ENCODE measurements at regions not wholly inside any gene's neighbourhood (a gene's known extent, or its start where the extent isn't known, plus 50 kb on each side); places are given as distances from the start of the nearest gene placed in this dataset.

DNA sequence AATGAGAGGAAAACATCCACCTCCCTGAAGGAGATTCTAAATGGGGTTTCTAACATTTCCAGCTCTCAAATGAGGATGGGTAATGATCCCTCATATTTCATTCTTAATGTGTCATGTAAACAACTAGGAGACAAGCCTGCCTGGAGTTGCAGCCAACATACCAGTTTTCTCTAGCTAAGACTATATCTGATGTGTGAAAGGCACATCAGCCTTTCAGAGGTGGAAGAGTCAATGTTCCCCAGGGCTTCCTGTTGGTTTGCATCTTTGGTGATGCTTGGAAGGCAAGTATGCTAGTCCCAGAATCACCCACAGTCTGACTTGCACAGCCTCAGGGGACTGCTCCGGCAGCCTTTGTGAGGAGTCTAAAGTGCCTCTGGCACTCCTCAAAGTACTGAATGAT is 921.2 kb downstream of the SQOR start:
- H3K4me3 ChIP-seq = no peak overlapping the region
- ATAC-seq (no peak), DNase-seq (no peak)
- WGBS, 2 donors = 76 to 90% methylated on average over 1 of the region's 1 CpG
- peaks cover 0 to 9% (median 0%) of the 10 kb centered on the region in 11 donors for H3K9me3 ChIP-seq
- no peaks in the 10 kb centered on the region for H3K4me1 ChIP-seq
- TF ChIP-seq, protein P1, sequence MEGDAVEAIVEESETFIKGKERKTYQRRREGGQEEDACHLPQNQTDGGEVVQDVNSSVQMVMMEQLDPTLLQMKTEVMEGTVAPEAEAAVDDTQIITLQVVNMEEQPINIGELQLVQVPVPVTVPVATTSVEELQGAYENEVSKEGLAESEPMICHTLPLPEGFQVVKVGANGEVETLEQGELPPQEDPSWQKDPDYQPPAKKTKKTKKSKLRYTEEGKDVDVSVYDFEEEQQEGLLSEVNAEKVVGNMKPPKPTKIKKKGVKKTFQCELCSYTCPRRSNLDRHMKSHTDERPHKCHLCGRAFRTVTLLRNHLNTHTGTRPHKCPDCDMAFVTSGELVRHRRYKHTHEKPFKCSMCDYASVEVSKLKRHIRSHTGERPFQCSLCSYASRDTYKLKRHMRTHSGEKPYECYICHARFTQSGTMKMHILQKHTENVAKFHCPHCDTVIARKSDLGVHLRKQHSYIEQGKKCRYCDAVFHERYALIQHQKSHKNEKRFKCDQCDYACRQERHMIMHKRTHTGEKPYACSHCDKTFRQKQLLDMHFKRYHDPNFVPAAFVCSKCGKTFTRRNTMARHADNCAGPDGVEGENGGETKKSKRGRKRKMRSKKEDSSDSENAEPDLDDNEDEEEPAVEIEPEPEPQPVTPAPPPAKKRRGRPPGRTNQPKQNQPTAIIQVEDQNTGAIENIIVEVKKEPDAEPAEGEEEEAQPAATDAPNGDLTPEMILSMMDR (IDR thresholded peaks at IDR 0.05) = no peak
- no peaks in the 10 kb centered on the region for H3K36me3 ChIP-seq
- no peaks in the 10 kb centered on the region for H3K27me3 ChIP-seq
- intact Hi-C loops (cut with DNase I) = no loop called here
- no peak overlapping the region for H3K27ac ChIP-seq

GRCh38 chr15:46556559-46557379 is 921.9 kb downstream of the SQOR start:
- ATAC-seq (no peak), DNase-seq (no peak)
- intact Hi-C loops (cut with DNase I) = no loop called here
- Histone ChIP-seq H3K36me3 (no peaks in the 10 kb centered on the region), H3K27me3 (no peaks in the 10 kb centered on the region), H3K4me3 (no peak overlapping the region), H3K4me1 (no peaks in the 10 kb centered on the region), H3K27ac (no peak overlapping the region), H3K9me3 (peaks cover 0 to 9% (median 0%) of the 10 kb centered on the region in 11 donors)
- TF ChIP-seq, protein P1 (IDR thresholded peaks at IDR 0.05) = no peak
- WGBS, 2 donors = 78 to 79% methylated on average over 5 of the region's 5 CpGs

DNA sequence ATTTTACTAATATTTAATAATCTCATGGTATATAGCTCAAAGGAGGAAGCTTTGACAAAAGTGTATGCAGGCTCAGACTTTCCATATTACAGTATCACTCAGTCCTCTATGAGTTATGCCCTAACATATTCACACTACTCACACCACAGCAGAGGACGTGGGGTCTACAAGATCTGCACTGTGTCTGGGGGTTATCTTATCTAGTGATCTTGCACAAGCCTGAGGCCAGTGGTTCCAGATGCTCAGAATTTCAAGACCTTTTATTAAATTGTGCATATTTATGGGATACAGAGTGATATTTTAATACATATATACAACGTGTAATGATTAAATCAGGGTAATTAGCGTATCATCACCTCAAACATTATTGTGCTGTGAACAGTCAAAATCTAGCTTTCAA is 933.1 kb downstream of the SQOR start:
- TF ChIP-seq, protein P1 (IDR thresholded peaks at IDR 0.05) = no peak
- ATAC-seq (no peak), DNase-seq (no peak)
- Histone ChIP-seq H3K4me3 (no peak overlapping the region), H3K4me1 (no peaks in the 10 kb centered on the region), H3K27me3 (no peaks in the 10 kb centered on the region), H3K9me3 (peaks cover 0 to 12% (median 0%) of the 10 kb centered on the region in 11 donors), H3K36me3 (no peaks in the 10 kb centered on the region), H3K27ac (no peak overlapping the region)
- 74 to 77% methylated on average over 3 of the region's 3 CpGs for WGBS, 2 donors
- intact Hi-C loops (cut with DNase I) = no loop called here

DNA sequence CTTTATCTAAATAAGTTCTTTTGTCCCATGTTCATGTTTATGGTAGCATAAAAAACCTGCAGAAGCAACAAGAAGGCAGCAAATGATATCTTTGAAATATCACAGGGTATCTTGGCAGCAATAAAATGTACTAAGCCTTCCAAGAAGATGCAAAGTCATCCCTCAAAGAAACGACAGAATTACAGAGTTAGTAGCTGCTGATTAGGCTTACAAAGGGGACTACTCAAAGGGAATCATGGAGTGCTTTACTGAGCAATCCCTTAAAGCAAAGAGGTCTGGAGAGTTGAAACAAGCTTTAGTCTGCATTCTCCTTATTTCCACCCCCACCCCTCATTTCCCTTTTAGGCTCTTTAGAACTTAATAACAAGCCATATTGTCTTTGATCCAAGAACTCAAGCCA is 935.0 kb downstream of the SQOR start:
- no peaks in the 10 kb centered on the region for H3K36me3 ChIP-seq
- no peak for DNase-seq
- H3K27ac ChIP-seq = no peak overlapping the region
- no peak for ATAC-seq
- intact Hi-C loops (cut with DNase I) = no loop called here
- 45 to 53% methylated on average over 1 of the region's 1 CpG for WGBS, 2 donors
- no peak overlapping the region for H3K4me3 ChIP-seq
- no peaks in the 10 kb centered on the region for H3K4me1 ChIP-seq
- TF ChIP-seq, protein P1 (IDR thresholded peaks at IDR 0.05) = no peak
- peaks cover 0 to 5% (median 0%) of the 10 kb centered on the region in 11 donors for H3K9me3 ChIP-seq
- H3K27me3 ChIP-seq = no peaks in the 10 kb centered on the region

All from heart right ventricle (tissue), 16 donors.